ENCODE measurements at regions not wholly inside any gene's neighbourhood (a gene's known extent, or its start where the extent isn't known, plus 50 kb on each side); places are given as distances from the start of the nearest gene placed in this dataset.

DNA sequence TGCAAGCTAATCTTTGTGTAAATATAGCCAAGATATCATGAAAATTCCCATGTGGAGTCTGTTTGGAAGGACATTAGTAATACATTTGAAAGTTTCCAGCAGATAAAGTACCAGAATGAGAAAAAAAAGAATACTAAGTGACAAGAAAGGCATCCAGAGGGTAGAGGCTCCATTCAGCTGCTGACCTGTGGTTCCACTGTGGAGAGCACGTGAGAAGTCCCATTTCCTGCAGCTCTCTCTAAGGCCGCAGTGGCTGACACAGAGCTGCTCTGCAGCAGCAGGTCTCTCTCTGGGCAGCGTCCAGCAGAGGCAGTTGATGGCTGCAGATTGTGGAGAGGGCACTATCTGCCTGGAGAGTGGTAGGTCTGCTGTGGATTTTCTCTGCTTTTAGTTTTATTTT is 100.1 kb upstream of the TMEM72 start:
- peak in 3 of 4 donors; percentile 28 to 53 (median 39) for DNase-seq
- Histone ChIP-seq H3K4me3 (no peak overlapping the region), H3K27ac (peak overlapping the region in 2 of 4 donors; percentile 20 to 31), H3K36me3 (replicated peaks in 1 of 2; ENCODE audit: insufficient read depth in 1 of 2, low read depth in 2 of 2) (no peaks in the 10 kb centered on the region), H3K27me3 (no peaks in the 10 kb centered on the region), H3K4me1 (peaks cover 18% of the 10 kb centered on the region), H3K9me3 (no peaks in the 10 kb centered on the region)
- peak; percentile 68 for ATAC-seq
- TF ChIP-seq POLR2A (IDR thresholded peaks at IDR 0.05), result no peak
- TF ChIP-seq, protein P1, sequence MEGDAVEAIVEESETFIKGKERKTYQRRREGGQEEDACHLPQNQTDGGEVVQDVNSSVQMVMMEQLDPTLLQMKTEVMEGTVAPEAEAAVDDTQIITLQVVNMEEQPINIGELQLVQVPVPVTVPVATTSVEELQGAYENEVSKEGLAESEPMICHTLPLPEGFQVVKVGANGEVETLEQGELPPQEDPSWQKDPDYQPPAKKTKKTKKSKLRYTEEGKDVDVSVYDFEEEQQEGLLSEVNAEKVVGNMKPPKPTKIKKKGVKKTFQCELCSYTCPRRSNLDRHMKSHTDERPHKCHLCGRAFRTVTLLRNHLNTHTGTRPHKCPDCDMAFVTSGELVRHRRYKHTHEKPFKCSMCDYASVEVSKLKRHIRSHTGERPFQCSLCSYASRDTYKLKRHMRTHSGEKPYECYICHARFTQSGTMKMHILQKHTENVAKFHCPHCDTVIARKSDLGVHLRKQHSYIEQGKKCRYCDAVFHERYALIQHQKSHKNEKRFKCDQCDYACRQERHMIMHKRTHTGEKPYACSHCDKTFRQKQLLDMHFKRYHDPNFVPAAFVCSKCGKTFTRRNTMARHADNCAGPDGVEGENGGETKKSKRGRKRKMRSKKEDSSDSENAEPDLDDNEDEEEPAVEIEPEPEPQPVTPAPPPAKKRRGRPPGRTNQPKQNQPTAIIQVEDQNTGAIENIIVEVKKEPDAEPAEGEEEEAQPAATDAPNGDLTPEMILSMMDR (IDR thresholded peaks at IDR 0.05), result no peak
- intact Hi-C loops (cut with DNase I), result no loop called here
- WGBS, 2 donors, result 6 to 9% methylated on average over 3 of the region's 3 CpGs

GRCh38 chr10:44813201-44813600 is 97.9 kb upstream of the TMEM72 start:
- H3K27ac ChIP-seq, result no peak overlapping the region
- TF ChIP-seq, protein P1 (IDR thresholded peaks at IDR 0.05), result no peak
- no peak for TF ChIP-seq POLR2A (IDR thresholded peaks at IDR 0.05)
- no peaks in the 10 kb centered on the region for H3K9me3 ChIP-seq
- ATAC-seq (no peak), DNase-seq (no peak)
- intact Hi-C loops (cut with DNase I), result no loop called here
- no peaks in the 10 kb centered on the region for H3K27me3 ChIP-seq
- 85 to 90% methylated on average over 3 of the region's 3 CpGs for WGBS, 2 donors
- H3K4me3 ChIP-seq, result no peak overlapping the region
- H3K36me3 ChIP-seq (replicated peaks in 1 of 2; ENCODE audit: insufficient read depth in 1 of 2, low read depth in 2 of 2), result no peaks in the 10 kb centered on the region
- H3K4me1 ChIP-seq, result peaks cover 10% of the 10 kb centered on the region

GRCh38 chr10:44814929-44815328 is 96.2 kb upstream of the TMEM72 start:
- intact Hi-C loops (cut with DNase I), result no loop called here
- no peak for DNase-seq
- Histone ChIP-seq H3K4me1 (peaks cover 10% of the 10 kb centered on the region), H3K4me3 (no peak overlapping the region), H3K36me3 (replicated peaks in 1 of 2; ENCODE audit: insufficient read depth in 1 of 2, low read depth in 2 of 2) (no peaks in the 10 kb centered on the region), H3K27ac (no peak overlapping the region), H3K9me3 (no peaks in the 10 kb centered on the region), H3K27me3 (no peaks in the 10 kb centered on the region)
- 78 to 89% methylated on average over 2 of the region's 2 CpGs for WGBS, 2 donors
- no peak for ATAC-seq
- TF ChIP-seq, protein P1 (IDR thresholded peaks at IDR 0.05), result no peak
- no peak for TF ChIP-seq POLR2A (IDR thresholded peaks at IDR 0.05)

- Histone ChIP-seq H3K9me3 (no peaks in the 10 kb centered on the region), H3K27ac (no peak overlapping the region), H3K4me3 (no peak overlapping the region), H3K27me3 (no peaks in the 10 kb centered on the region), H3K36me3 (replicated peaks in 1 of 2; ENCODE audit: insufficient read depth in 1 of 2, low read depth in 2 of 2) (no peaks in the 10 kb centered on the region), H3K4me1 (no peaks in the 10 kb centered on the region)
- DNase-seq, result no peak
- 73 to 74% methylated on average over 6 of the region's 6 CpGs for WGBS, 2 donors
- no peak for ATAC-seq
- TF ChIP-seq, protein P1 (IDR thresholded peaks at IDR 0.05), result no peak
- TF ChIP-seq POLR2A (IDR thresholded peaks at IDR 0.05), result no peak
- intact Hi-C loops (cut with DNase I), result no loop called here
These were observed 93.0 kb upstream of the TMEM72 start for GRCh38 chr10:44818041-44818649.

GRCh38 chr10:44818701-44819127 is 92.4 kb upstream of the TMEM72 start:
- no peaks in the 10 kb centered on the region for H3K9me3 ChIP-seq
- TF ChIP-seq, protein P1 (IDR thresholded peaks at IDR 0.05), result no peak
- no peak for TF ChIP-seq POLR2A (IDR thresholded peaks at IDR 0.05)
- H3K4me1 ChIP-seq, result no peaks in the 10 kb centered on the region
- intact Hi-C loops (cut with DNase I), result no loop called here
- ATAC-seq, result no peak
- H3K36me3 ChIP-seq (replicated peaks in 1 of 2; ENCODE audit: insufficient read depth in 1 of 2, low read depth in 2 of 2), result no peaks in the 10 kb centered on the region
- 88 to 92% methylated on average over 4 to 5 of the region's 5 CpGs for WGBS, 2 donors
- H3K4me3 ChIP-seq, result no peak overlapping the region
- no peak for DNase-seq
- no peaks in the 10 kb centered on the region for H3K27me3 ChIP-seq
- H3K27ac ChIP-seq, result no peak overlapping the region

All from body of pancreas (tissue), 4 donors.